ENCODE measurements at regions not wholly inside any gene's neighbourhood (a gene's known extent, or its start where the extent isn't known, plus 50 kb on each side); places are given as distances from the start of the nearest gene placed in this dataset.
"Not testable (repeated sequence)": the region's sequence is repeated elsewhere in the genome, so short reads cannot be mapped to it uniquely, and the experiment has no call there.

DNA sequence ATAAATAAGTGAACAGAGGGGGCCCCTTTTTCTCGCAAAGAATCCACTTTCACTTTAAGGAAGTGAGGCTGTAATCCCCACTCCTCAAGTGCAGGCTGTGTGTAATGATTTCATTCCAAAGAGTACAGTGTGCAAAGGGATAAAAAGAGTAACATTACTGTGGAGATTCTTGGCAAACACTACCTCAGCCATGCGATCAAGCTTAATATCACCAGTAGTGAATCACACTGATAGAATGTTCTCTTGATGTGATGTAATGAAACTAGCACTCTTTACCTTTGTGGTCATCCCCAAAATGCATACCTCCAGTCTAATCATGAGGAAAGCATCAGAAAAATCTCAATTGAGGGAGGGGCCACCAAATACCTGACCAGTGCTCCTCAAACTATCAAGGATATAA, 246.1 kb upstream of the CHORDC1 start:
- DNase-seq, result no peak

GRCh38 chr11:90465553-90465952, 242.7 kb upstream of the CHORDC1 start:
- DNase-seq, result no peak

DNA sequence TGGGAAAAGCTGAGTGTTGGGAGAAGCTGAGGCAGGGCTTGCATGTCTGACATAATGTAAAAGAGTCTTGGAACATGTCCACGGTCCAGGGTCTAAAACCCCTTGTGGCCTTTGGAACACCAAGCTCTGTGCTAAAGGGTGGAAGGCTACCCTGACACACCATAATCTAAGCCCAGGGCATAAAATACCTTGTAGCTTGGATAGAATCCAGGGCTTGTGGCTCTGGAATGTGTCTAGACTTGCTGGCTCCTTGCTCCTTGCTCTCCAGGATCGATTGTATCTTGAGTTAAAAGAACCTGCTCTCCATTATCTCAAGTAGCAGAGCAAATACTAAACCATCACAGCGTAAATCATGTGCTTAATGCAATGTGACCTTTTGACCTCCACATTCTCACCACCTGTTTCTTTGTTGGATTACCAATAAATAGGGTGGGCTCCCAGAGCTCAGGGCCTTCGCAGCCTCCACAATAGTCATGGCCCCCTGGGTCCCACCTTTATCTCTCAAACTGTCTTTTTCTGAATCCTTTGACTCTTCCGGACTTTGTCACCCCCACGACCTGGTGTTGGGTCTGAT, 232.6 kb upstream of the CHORDC1 start:
- not testable (repeated sequence) for DNase-seq

- DNase-seq, result no peak
Measured at GRCh38 chr11:90453525-90453924, 230.7 kb upstream of the CHORDC1 start.

GRCh38 chr11:90449606-90450005, 226.8 kb upstream of the CHORDC1 start:
- DNase-seq, result no peak

DNA sequence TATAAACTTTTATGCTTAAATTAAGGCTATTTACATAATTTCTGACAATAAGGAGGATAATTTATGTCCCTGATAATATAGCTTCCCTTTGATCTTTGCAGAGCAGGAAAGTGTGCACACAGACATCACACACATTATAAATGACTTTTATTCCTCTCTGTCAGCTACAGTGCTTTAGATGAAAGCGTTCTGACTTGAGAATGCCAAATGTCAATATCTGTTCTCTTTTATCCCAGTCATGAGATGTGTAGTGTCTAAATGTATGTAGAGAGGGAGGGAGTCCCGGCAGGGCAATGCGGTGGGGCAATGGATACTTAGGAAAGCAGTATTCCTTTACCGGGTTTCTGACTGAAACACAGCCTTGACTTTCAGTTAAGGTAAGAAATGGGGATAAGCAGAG, 225.4 kb upstream of the CHORDC1 start:
- no peak for DNase-seq

DNA sequence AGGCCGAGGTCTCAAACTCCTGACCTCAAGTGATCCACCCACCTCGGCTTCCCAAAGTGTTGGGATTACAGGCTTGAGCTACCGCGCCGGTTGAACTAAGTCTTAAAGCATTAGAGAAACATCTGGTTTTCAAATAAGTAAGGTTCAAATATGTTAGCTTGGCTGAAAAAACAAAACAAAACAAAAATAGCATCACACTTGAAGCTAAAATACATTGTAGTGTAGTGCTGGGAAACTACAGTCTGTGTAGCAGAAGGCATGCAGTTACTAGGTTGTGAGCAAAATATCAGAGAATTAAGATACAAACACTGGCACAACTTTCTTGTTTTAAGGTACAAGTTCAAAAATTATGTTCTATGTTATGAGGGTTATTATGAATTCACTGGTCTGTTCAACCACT, 224.8 kb upstream of the CHORDC1 start:
- no peak for DNase-seq

DNA sequence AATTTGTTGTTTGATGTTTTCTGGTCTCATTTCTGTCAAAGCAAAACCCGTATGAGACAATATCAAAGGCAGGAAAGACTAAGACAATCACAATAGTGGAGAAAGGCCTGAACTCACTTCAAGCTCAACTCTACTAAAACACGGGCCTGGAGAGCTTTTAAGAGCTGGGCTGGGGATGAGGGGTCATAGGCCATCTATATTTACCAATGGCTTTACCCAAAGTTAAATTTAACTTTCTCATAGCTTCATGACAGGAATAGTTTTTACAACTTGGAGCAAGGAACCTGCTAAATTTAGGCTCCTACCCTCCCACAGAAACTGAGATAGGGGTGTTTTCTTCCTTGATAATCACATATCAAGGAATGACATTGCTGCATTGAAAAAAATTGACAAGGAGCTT, 223.4 kb upstream of the CHORDC1 start:
- DNase-seq, result no peak

DNA sequence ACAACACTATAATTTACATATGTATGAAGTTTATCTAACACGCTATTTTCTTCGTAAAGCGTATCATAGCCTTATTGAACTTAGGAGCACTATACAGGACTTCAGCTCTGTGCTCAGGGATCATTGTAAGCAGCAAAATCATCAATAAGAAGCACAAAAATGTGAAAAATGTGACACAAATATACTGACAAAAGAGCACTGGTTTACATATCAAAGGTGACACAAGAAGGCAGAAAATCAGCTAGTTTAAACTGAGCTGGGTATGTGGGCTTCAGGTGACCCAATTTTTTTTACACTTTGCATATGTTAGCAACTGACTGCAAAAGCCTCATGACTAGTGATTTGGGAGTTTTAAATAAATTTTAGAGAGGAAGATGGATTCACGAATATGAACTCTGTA, 215.2 kb upstream of the CHORDC1 start:
- no peak for DNase-seq

DNA sequence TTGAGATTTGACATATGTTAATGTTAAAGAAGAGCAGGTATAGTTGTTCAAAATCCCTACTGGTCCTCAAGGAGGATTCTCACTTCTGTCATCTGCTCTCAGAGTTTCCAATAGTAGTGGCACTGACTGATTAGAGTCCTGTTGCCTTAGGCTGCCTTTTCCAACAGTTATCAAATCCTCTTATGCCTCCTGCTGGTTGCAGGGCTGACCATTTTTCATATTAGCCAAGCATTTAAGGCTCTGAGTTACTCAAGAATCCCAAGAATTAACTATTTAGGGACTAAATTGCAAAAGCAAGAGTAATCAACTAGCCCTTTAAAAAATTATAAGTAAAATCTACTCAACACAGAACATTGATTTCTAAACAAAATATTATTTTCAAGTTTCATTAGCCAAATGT, 212.0 kb upstream of the CHORDC1 start:
- DNase-seq, result no peak

DNA sequence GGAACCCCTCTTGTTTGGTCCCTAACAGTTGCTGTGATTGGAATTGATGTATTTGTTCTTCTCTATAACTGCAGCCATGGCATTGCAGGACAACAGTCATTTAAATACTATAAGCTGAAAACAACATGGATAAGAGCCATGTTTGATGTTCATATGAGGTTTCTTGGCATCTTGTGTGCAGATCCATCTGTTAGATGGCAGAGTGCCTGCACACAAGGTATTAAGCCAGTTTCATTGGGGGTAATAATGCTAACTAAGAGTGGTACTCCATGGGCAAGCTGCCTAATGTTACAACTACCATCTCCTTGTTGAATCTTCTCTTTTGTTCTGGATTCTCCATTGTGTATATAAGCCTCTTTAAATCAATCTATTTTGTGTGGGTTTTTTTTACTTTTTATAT, 206.0 kb upstream of the CHORDC1 start:
- DNase-seq, result no peak

- no peak for DNase-seq
Measured at GRCh38 chr11:90426442-90426841, 203.6 kb upstream of the CHORDC1 start.

- DNase-seq, result no peak
Measured at GRCh38 chr11:90423378-90423777, 200.5 kb upstream of the CHORDC1 start.

- DNase-seq, result not testable (repeated sequence)
Measured at GRCh38 chr11:90422787-90423186, 199.9 kb upstream of the CHORDC1 start.

DNA sequence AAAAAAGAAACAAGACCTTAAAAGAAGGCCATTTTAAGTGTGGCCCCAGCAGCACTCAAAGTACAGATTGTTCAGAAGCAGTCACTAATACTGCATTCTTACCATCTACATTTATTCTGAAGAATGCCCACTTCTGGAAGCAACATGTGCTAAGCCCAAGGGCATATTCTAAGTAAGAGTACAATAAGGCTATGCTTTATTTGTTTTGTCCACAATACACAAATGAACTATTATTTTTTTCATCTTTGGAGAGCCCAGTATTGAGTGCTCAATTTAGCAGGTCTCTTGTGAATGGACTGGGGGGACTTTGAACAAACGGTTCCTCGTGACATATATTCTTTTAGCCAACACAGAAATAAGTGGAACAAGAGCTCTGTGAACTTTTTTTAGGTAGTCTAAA, 191.4 kb upstream of the CHORDC1 start:
- DNase-seq, result no peak

GRCh38 chr11:90407350-90407749, 184.5 kb upstream of the CHORDC1 start:
- no peak for DNase-seq

DNA sequence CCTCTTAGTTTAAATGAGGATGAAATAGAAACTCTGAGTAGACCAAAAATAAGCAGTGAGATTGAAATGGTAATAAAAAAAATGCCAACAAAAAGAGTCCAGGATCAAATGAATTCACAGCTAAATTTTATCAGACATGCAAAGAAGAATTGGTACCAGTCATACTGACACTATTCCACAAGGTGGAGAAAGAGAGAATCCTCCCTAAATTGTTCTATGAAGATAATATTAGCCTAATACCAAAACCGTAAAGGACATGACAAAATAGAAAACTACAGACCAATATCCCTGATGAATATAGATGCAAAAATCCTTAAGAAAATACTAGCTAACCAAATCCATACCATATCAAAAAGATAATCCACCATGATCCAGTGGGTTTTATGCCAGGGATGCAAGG, 169.8 kb upstream of the CHORDC1 start:
- DNase-seq, result no peak

GRCh38 chr11:90391756-90392155, 168.9 kb upstream of the CHORDC1 start:
- DNase-seq, result no peak

DNA sequence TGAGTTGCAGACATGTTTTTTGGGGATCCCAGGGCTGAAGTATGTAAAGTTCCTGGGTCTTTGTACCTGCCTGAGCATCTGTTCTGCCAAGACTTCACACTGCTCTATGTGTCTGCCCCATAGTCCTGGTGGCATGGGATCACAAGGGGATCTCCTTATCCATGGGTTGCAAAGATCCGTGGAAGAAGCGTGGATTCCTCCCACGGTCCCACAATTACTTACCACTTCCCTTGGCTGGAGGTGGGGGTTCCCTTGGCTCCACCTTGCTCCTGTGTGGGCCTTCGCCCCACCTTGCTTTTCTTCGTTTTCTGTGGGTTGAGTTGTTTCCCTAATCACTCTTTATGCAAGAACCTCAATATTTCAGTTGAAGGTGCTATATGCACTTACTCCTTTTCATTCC, 157.4 kb upstream of the CHORDC1 start:
- no peak for DNase-seq

DNA sequence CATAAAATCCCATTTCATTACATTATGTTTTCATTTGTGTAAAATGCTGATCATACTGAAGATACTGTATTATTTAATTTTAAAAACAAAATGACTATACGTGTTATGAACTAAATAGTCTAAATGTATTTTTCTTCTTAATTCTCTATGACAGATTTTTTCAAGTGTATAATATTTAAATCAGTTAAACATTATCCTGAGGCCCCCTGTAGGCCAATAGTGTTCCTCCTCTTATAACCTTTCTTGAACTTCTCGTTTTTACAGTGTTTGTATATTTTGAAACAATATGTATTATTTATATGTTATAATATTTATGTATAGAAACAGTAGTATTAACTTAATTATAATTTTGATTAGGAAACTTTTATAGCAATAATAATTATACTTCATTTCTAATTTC, 151.1 kb upstream of the CHORDC1 start:
- DNase-seq, result no peak

- DNase-seq, result no peak
Measured at GRCh38 chr11:90364527-90364926, 141.7 kb upstream of the CHORDC1 start.

GRCh38 chr11:90363739-90364138, 140.9 kb upstream of the CHORDC1 start:
- no peak for DNase-seq

GRCh38 chr11:90355200-90355599, 132.4 kb upstream of the CHORDC1 start:
- DNase-seq, result no peak

- DNase-seq, result no peak
Measured at GRCh38 chr11:90349731-90350130, 126.9 kb upstream of the CHORDC1 start.

DNA sequence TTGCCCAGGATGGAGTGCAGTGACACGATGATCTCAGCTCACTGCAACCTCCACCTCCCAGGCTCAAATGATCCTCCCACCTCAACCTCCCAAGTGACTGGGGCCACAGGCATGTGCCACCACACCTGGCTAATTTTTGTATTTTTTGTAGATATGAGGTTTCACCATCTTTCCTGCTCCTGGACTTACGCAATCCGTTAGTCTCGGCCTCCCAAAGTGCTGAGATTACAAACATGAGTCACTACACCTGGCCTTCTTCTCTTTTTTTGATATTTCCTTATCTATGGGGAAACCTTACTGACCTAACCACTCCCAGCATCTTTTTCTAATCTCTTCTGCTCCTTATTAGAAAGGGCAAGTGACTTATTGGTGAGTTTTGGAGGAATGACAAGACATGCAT, 121.7 kb upstream of the CHORDC1 start:
- no peak for DNase-seq

DNA sequence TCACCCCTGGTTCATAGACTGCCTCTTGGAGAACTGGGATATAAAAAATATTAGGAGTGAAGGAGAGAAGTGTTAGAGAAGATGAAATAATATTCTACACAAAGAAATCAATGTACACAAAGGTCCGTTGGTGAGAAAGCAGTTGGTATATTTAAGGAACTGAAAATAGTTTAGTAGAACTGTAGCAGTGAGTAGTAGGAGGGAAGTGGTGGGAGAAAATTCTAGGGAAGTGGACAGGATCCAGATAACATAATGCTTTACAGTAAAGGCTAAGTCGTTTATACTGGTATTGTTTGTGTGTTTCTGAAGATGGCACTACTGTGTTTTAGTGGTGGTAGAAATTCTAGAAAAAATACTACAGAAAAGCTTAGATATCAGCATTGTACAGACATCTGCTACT, 120.8 kb upstream of the CHORDC1 start:
- no peak for DNase-seq

All from femur (tissue), 1 donor.